ENCODE measurements at regions not wholly inside any gene's neighbourhood (a gene's known extent, or its start where the extent isn't known, plus 50 kb on each side); places are given as distances from the start of the nearest gene placed in this dataset.

DNA sequence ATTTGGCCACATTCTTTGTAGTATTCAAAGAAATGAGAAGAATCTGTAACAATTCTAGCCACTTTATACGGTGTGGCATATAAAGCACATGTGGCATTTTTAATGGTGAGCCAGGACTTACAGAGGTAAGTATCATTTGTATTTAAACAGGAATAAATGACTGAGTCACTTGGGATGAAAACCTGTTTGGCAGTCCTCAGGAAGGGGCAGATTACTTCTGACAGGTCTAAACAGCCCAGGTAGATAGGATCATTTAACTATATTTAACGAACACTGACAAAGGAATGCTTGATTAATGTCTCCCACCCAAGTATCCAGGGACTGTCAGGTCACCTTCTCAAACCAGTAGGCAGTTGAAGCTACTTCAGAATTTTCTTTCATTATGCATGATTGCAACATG, 241.5 kb upstream of the SATB1 start:
- TF ChIP-seq, protein P1, sequence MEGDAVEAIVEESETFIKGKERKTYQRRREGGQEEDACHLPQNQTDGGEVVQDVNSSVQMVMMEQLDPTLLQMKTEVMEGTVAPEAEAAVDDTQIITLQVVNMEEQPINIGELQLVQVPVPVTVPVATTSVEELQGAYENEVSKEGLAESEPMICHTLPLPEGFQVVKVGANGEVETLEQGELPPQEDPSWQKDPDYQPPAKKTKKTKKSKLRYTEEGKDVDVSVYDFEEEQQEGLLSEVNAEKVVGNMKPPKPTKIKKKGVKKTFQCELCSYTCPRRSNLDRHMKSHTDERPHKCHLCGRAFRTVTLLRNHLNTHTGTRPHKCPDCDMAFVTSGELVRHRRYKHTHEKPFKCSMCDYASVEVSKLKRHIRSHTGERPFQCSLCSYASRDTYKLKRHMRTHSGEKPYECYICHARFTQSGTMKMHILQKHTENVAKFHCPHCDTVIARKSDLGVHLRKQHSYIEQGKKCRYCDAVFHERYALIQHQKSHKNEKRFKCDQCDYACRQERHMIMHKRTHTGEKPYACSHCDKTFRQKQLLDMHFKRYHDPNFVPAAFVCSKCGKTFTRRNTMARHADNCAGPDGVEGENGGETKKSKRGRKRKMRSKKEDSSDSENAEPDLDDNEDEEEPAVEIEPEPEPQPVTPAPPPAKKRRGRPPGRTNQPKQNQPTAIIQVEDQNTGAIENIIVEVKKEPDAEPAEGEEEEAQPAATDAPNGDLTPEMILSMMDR (IDR thresholded peaks at IDR 0.05): no peak
- no peak for TF ChIP-seq POLR2A (IDR thresholded peaks at IDR 0.05)
